LNCAP (cell line): ENCODE measurements at regions not wholly inside any gene's neighbourhood (a gene's known extent, or its start where the extent isn't known, plus 50 kb on each side); places are given as distances from the start of the nearest gene placed in this dataset.

Experiments used
- CTCF ChIP-seq: fragments of 450-650 bp; IDR thresholded peaks from 2 replicates; pipeline ENCODE4 v1.5.1; 2017; ENCODE audit warnings: mild to moderate bottlenecking

GRCh38 chr16:6300523-6300922 is 1032.1 kb upstream of the RBFOX1 start:
- TF ChIP-seq CTCF: no peak

- no peak for TF ChIP-seq CTCF
Observed at GRCh38 chr16:6297666-6298410, 1034.8 kb upstream of the RBFOX1 start.

- no peak for TF ChIP-seq CTCF
Observed at GRCh38 chr16:6286176-6286575, 1046.5 kb upstream of the RBFOX1 start.

GRCh38 chr16:6284731-6285130 is 1047.9 kb upstream of the RBFOX1 start:
- no peak for TF ChIP-seq CTCF

GRCh38 chr16:6281994-6282393 is 1050.7 kb upstream of the RBFOX1 start:
- TF ChIP-seq CTCF: no peak

GRCh38 chr16:6281274-6281673 is 1051.4 kb upstream of the RBFOX1 start:
- no peak for TF ChIP-seq CTCF

GRCh38 chr16:6280055-6280454 is 1052.6 kb upstream of the RBFOX1 start:
- no peak for TF ChIP-seq CTCF

GRCh38 chr16:6279286-6279685 is 1053.4 kb upstream of the RBFOX1 start:
- TF ChIP-seq CTCF: no peak
